ENCODE measurements at regions not wholly inside any gene's neighbourhood (a gene's known extent, or its start where the extent isn't known, plus 50 kb on each side); places are given as distances from the start of the nearest gene placed in this dataset.

GRCh38 chr6:80967609-80968008, 784.9 kb downstream of the TENT5A start:
- no peaks in the 10 kb centered on the region for H3K27me3 ChIP-seq (ENCODE audit: insufficient read depth, low read depth, low read length)
- H3K9ac ChIP-seq (ENCODE audit: low read length), result no peak overlapping the region
- no peaks in the 10 kb centered on the region for H3K9me2 ChIP-seq (ENCODE audit: insufficient read depth, low read length)
- no peak overlapping the region for H2AFZ ChIP-seq (ENCODE audit: low read depth, low read length)
- no peak overlapping the region for H3K27ac ChIP-seq (ENCODE audit: low read length)
- H3K36me3 ChIP-seq (ENCODE audit: insufficient read depth, low read length), result no peaks in the 10 kb centered on the region
- no peak overlapping the region for H3K4me2 ChIP-seq (ENCODE audit: low read length)
- no peaks in the 10 kb centered on the region for H3K79me2 ChIP-seq (replicated peaks; ENCODE audit: insufficient read depth, low read length)
- no peak overlapping the region for H3K4me3 ChIP-seq (ENCODE audit: low read length)
- no peaks in the 10 kb centered on the region for H4K20me1 ChIP-seq (ENCODE audit: insufficient read depth)
- H3F3A ChIP-seq (ENCODE audit: insufficient read depth, low read length, poor library complexity, severe bottlenecking), result no peaks in the 10 kb centered on the region
- TF ChIP-seq SMC3 (conservative IDR thresholded peaks at IDR 0.05; ENCODE audit: poor library complexity) (no peak), MXI1 (conservative IDR thresholded peaks at IDR 0.05; ENCODE audit: poor library complexity, severe bottlenecking) (no peak), RAD21 (conservative IDR thresholded peaks at IDR 0.05) (no peak), EP300 (conservative IDR thresholded peaks at IDR 0.05; ENCODE audit: poor library complexity, severe bottlenecking) (no peak), CTCF (IDR thresholded peaks at IDR 0.05; ENCODE audit: poor library complexity, severe bottlenecking) (no peak), EZH2 (IDR thresholded peaks at IDR 0.05; ENCODE audit: borderline replicate concordance, insufficient read depth, low read length, poor library complexity, severe bottlenecking) (no peak), REST (IDR thresholded peaks at IDR 0.05; ENCODE audit: borderline replicate concordance) (no peak), TAF1 (IDR thresholded peaks at IDR 0.05; ENCODE audit: low read depth) (no peak), POLR2AphosphoS5 (IDR thresholded peaks at IDR 0.05) (no peak)
- no peaks in the 10 kb centered on the region for H3K9me3 ChIP-seq (ENCODE audit: low read length)

- no peak for TF ChIP-seq CTCF (IDR thresholded peaks at IDR 0.05; ENCODE audit: poor library complexity, severe bottlenecking)
- no peak for TF ChIP-seq RAD21 (conservative IDR thresholded peaks at IDR 0.05)
- no peak for TF ChIP-seq EZH2 (IDR thresholded peaks at IDR 0.05; ENCODE audit: borderline replicate concordance, insufficient read depth, low read length, poor library complexity, severe bottlenecking)
- no peak for TF ChIP-seq TAF1 (IDR thresholded peaks at IDR 0.05; ENCODE audit: low read depth)
- TF ChIP-seq SMC3 (conservative IDR thresholded peaks at IDR 0.05; ENCODE audit: poor library complexity), result no peak
- no peak for TF ChIP-seq EP300 (conservative IDR thresholded peaks at IDR 0.05; ENCODE audit: poor library complexity, severe bottlenecking)
- no peak for TF ChIP-seq POLR2AphosphoS5 (IDR thresholded peaks at IDR 0.05)
- TF ChIP-seq MXI1 (conservative IDR thresholded peaks at IDR 0.05; ENCODE audit: poor library complexity, severe bottlenecking), result no peak
- TF ChIP-seq REST (IDR thresholded peaks at IDR 0.05; ENCODE audit: borderline replicate concordance), result no peak
- Histone ChIP-seq H3K4me3 (ENCODE audit: low read length) (no peak overlapping the region), H3K27me3 (ENCODE audit: insufficient read depth, low read depth, low read length) (no peaks in the 10 kb centered on the region), H3K4me2 (ENCODE audit: low read length) (no peak overlapping the region), H3K79me2 (replicated peaks; ENCODE audit: insufficient read depth, low read length) (no peaks in the 10 kb centered on the region), H4K20me1 (ENCODE audit: insufficient read depth) (no peaks in the 10 kb centered on the region), H3K27ac (ENCODE audit: low read length) (no peak overlapping the region), H3K9me2 (ENCODE audit: insufficient read depth, low read length) (no peaks in the 10 kb centered on the region), H3K36me3 (ENCODE audit: insufficient read depth, low read length) (no peaks in the 10 kb centered on the region), H3F3A (ENCODE audit: insufficient read depth, low read length, poor library complexity, severe bottlenecking) (no peaks in the 10 kb centered on the region), H3K9me3 (ENCODE audit: low read length) (no peaks in the 10 kb centered on the region), H3K9ac (ENCODE audit: low read length) (no peak overlapping the region), H2AFZ (ENCODE audit: low read depth, low read length) (no peak overlapping the region)
These were observed 790.1 kb downstream of the TENT5A start for GRCh38 chr6:80962382-80962781.
